ENCODE measurements at regions not wholly inside any gene's neighbourhood (a gene's known extent, or its start where the extent isn't known, plus 50 kb on each side); places are given as distances from the start of the nearest gene placed in this dataset.

DNA sequence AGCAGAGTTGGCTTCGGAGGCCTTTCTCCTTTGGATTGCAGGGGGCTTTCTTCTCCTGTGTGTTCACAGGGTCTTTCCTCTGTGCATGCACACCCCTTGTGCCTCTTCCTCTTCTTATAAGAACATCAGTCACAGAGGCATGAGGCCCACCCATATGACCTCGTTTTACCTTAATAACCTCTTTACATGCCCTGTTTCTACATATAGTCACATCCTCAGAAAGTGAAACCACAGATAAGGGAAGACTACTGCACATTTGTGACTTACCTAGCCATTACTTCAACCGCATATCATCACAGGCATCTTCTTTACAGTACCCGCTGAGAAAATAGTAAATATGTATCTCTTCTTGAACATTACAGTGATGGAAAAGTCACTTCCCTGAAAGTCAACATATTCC is 204.9 kb upstream of the TARS1 start:
- TF ChIP-seq, protein P1, sequence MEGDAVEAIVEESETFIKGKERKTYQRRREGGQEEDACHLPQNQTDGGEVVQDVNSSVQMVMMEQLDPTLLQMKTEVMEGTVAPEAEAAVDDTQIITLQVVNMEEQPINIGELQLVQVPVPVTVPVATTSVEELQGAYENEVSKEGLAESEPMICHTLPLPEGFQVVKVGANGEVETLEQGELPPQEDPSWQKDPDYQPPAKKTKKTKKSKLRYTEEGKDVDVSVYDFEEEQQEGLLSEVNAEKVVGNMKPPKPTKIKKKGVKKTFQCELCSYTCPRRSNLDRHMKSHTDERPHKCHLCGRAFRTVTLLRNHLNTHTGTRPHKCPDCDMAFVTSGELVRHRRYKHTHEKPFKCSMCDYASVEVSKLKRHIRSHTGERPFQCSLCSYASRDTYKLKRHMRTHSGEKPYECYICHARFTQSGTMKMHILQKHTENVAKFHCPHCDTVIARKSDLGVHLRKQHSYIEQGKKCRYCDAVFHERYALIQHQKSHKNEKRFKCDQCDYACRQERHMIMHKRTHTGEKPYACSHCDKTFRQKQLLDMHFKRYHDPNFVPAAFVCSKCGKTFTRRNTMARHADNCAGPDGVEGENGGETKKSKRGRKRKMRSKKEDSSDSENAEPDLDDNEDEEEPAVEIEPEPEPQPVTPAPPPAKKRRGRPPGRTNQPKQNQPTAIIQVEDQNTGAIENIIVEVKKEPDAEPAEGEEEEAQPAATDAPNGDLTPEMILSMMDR (IDR thresholded peaks at IDR 0.05) = no peak
- TF ChIP-seq ZFP36 (IDR thresholded peaks at IDR 0.05; ENCODE audit: borderline replicate concordance, partially characterized antibody) (no peak), ELK1 (IDR thresholded peaks at IDR 0.05; ENCODE audit: low read depth, low read length) (no peak), HOXA7 (CRISPR knock-in tag; IDR thresholded peaks at IDR 0.05) (no peak), REST (IDR thresholded peaks at IDR 0.05) (no peak), TFCP2L1 (CRISPR knock-in tag; IDR thresholded peaks at IDR 0.05) (no peak), KDM1A (IDR thresholded peaks at IDR 0.05; ENCODE audit: low read depth) (no peak), SREBF2 (IDR thresholded peaks at IDR 0.05) (no peak), POLR2A (IDR thresholded peaks at IDR 0.05; ENCODE audit: low read length) (no peak)

Data from A549 (cell line).